HG03139 (cell line): ENCODE measurements at regions not wholly inside any gene's neighbourhood (a gene's known extent, or its start where the extent isn't known, plus 50 kb on each side); places are given as distances from the start of the nearest gene placed in this dataset.
"Not testable (repeated sequence)": the region's sequence is repeated elsewhere in the genome, so short reads cannot be mapped to it uniquely, and the experiment has no call there.

Experiments
- ATAC-seq: cut with Tn5 transposase; IDR thresholded peaks from one replicate; pipeline ENCODE4 v1.9.1; 2021; ENCODE audit not compliant: unreplicated experiment

DNA sequence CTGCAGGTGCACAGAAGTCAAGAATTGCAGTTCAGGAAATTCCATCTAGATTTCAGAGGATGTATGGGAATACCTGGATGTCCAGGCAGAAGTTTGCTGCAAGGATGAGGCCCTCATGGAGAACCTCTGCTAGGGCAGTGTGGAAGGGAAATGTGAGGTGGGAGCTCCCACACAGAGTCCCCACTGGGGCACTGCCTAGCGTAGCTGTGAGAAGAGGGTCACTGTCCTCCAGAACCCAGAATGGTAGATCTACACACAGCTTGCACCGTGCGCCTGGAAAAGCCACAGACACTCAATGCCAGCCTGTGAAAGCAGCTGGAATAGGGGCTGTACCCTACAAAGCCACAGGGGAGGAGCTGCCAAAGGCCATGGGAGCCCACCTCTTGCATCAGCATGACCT lies 681.4 kb downstream of the EPHA7 start:
- ATAC-seq, result no peak

GRCh38 chr6:92723390-92723931 lies 695.9 kb downstream of the EPHA7 start:
- ATAC-seq, result no peak

DNA sequence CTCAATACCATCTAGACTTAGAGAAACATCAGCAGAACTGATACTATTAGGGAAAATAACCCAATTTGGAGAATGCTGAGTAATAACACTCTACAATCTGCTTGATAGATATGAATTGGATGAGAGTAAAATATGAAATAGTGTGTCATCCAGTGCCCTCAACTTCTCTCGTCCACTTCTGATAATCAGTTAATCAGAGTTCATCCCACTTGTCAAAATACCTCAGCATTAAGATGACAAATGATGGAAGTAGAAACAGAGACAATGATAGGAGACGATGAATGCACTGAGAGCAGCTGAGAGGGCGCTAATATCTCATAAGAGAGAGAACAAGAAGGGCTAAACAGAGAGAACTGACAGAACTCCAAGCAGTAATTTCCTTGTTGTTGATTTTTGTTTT lies 699.6 kb downstream of the EPHA7 start:
- no peak for ATAC-seq

DNA sequence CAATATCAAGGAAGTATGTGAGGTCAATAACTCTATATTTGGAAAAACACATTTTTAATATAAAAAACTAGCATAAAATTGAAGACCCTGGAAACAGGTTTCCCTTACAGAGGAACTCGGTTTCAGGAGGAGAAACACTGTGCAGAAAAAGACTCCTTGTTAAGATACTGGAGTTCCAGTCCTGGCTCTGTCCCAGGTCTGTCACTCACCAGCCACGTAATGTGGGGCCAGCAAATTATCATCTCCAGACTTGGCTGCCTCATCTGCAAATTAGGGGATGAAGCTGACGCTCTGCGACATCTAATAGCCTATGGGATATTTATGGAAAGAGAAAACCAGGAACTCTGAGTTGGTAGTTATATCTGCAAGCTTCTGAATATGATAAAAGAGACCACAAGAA lies 702.7 kb downstream of the EPHA7 start:
- no peak for ATAC-seq

DNA sequence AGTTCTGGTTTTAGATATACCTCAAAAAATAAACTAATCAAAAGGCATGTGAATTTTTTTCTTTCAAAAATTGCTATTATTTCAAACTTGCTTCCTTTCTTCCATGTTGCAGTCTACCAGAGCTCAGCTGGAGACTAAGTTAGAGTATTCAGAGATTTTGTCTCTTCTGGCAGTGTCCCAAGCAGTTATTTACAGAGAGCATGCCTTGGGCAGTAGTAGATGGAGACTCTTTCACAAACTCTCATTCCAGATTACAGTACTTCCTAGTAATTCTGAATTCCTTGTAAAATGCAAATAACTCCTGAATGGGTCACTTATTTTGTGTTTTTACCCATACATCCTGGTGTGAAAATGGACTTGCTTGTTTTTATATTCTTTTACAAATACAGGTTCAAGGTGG lies 703.4 kb downstream of the EPHA7 start:
- ATAC-seq, result no peak

DNA sequence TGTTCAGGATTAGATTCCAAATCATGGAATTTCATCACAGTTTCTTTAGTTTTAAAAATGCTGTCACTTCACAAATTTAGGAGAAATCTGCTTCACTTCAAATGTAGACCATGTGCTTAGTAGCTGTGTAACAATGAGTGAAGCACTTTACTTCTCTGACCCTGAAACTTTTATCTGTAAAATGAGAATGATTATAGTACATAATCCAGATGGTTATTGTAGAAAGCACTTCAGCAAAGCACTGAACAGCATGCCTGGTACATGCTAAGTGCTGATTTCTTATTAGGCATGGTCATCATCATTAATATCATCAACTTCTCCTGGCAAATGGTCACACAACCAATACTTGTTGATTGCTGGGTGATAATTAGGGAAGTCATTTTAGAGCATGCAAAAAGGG lies 705.0 kb downstream of the EPHA7 start:
- no peak for ATAC-seq

- no peak for ATAC-seq
Measured at GRCh38 chr6:92710048-92710447, 709.3 kb downstream of the EPHA7 start.

DNA sequence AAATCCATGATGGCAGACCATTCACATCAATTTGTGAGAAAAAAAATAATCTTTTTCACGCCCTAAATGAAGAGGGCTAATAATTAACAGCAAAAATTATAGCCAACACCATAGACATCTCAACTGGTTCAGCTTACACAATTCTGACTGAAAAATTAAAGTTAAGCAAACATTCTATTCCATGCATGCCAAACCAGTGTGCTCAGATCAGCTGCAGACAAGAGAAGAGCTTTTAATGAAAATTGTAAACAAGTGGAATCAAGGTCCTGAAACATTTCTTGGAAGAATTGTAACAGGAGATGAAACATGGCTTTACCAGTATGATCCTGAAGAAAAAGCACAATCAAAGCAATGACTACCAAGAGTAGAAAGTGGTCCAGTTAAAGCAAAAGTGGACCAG lies 710.4 kb downstream of the EPHA7 start:
- ATAC-seq, result no peak

DNA sequence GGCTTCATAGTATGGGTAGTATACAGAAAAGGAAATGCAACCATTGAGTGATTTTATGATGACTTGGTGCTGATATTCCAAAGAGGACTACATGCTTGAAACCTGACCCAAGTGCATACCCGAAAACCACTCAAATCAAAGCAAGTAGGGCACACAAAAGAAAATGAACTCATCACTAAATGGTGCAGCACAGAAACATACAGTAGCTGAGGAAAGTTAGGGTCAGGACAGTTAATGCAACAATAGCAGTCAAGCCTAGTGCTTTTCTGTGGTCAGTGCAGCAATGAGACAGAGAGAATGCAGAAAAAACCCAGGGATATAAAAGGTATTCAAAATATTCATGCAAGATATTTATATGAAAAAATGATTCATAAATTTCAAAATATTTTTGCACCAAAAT lies 711.1 kb downstream of the EPHA7 start:
- ATAC-seq, result no peak

DNA sequence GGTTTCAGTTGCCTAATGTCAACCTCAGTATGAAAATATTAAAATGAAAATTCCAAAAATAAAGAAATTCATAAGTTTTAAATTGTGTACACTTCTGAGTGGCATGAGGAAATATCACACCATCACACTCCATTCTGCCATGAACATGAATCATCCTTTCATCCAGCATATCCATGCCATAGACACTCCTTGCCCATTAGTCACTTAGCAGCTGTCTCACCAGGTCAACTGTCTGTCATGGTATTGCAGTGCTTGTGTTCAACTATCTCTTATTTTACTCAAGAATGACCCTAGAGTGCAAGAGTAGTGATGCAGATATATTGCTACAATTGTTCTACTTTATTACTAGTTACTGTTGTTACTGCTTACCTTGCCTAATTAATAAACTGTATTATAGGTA lies 712.4 kb downstream of the EPHA7 start:
- no peak for ATAC-seq

DNA sequence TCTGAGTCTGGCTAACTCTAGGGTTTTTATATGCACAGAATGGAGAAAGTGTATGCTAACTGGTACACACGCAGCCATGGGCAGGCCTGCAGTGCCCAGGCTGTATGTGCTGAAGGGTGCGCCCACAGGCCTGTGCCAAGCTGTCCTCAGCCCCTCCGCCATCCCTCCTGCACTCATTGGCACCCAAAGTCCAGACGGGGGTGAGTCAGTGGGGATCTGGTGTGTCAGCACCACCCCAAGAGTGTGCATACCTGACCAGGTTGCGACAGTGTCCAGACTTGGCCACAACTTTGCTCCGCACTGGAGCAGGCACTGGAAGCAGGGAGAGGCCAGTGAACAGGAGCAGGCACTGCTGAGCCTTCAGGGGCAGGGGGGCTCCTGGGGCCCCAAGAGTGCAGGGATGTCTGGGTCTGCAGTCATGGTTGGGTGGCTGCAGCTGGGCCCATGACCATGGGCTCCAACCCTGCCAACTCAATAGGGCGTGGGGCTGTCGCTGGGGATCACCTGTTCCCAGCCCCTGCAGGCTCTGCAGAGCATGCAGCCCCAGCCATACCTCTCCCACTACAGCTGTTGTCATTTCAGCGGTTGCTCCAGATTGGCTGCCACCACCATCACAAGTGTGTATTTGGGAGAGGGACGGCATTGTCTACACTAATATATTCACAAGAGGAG lies 717.8 kb downstream of the EPHA7 start:
- ATAC-seq, result no peak

- no peak for ATAC-seq
Measured at GRCh38 chr6:92700411-92700810, 718.9 kb downstream of the EPHA7 start.

- ATAC-seq, result no peak
Measured at GRCh38 chr6:92690997-92691599, 728.3 kb downstream of the EPHA7 start.

DNA sequence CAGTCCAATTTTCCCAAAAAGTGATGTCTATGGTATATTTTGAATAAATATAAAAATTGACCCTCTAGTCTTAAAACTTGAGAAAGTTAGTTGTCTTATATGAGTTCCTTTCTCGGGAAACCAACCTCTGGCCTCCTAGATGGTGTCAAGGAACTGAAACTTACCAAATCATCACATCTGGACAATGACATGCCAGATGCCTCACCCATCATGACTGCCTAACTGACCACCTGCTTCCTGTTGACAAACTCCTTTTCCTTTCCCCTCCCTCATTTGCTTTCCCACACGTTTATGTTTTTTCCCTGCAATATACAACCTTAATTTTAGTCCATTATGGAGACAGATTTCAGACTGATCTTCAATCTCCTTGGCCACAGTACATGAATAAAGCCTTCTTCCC lies 731.0 kb downstream of the EPHA7 start:
- ATAC-seq, result no peak

DNA sequence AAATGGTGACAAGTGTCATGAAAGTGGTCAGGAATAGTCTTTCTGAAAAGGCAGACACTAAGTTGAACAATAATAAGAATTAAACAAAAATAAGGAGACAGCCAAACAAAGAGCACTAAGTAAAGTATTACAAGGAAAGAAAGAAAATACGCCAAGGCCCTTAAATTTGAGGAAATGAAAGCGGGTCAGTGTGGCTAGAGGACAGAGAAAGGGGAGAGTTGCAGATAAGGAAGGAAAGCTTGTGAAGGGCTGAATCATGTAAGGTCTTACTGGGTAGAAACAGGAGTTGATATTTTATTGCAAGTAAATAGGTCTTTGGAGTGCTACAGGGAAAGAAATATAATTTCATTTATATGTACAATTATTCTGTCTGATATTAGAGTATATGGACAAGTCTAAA lies 732.1 kb downstream of the EPHA7 start:
- ATAC-seq, result no peak

- ATAC-seq, result no peak
Measured at GRCh38 chr6:92684386-92684785, 735.0 kb downstream of the EPHA7 start.

- ATAC-seq, result no peak
Measured at GRCh38 chr6:92683748-92684147, 735.6 kb downstream of the EPHA7 start.

GRCh38 chr6:92682516-92683398 lies 736.6 kb downstream of the EPHA7 start:
- no peak for ATAC-seq

DNA sequence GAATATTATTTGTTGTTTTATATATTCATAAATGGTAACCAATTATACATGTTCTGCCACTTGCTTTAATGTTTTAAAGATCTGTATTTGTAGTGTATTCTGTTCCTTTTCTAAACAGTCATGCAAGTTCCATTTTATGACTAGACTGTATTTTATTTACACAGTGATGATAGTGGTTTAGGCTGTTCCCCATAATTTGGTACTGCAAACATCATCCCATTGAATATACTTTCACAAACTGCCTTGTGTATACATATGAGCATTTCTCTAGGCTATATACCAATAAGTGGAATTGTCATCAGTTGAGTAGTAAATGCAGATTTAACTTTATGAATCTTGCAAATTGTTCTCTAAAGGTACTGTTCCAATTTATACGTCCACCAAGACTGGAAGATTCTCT lies 738.0 kb downstream of the EPHA7 start:
- no peak for ATAC-seq

DNA sequence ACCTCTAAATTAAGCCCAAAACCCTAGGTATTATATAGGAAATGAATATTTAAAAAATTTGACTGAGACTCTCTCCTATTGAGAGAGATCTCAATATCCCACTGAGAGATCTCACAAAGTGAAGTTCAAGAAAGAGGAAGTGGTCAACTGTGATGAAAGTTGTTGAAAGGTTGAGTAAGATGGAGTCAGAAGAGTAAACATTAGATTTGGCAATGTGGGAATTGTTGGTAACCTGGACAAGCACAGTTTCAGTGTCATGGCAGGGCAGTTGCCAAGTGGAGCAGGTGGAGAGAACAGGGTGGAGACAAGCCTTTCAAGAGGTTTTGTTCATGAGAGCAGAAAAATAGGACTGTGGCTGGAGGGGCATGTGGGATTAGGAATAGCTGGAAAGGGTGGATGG lies 747.9 kb downstream of the EPHA7 start:
- ATAC-seq, result not testable (repeated sequence)

DNA sequence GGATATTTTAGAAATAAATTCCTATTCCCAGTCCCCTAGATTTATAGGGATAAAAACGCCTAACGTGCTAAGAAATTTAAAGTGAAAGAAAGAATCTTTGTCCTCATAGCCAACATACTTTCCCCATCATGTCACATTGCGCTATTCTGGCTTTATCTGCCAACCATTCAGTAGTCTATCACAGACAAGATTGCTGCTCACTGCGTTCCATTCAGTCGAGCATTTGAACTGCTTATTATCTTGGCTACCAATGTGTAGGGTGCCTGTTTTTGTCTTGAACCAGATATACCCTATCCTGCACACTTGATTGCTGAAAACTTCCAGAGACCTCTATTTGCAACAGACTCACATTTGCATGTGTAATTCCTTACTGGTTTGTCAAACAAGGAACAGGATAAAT lies 751.5 kb downstream of the EPHA7 start:
- no peak for ATAC-seq
